B cell (primary cell): ENCODE measurements at regions not wholly inside any gene's neighbourhood (a gene's known extent, or its start where the extent isn't known, plus 50 kb on each side); places are given as distances from the start of the nearest gene placed in this dataset.

Experiments used
- ATAC-seq: fragments of 200-7000 bp; cut with Tn5 transposase; one replicate; pipeline ENCODE4 v1.10.0; 2021; ENCODE audit warnings: low read depth, mild to moderate bottlenecking, moderate number of reproducible peaks, moderate library complexity
- CTCF ChIA-PET: fragments of 350-600 bp; sonication (Branson Sonifier 250); formaldehyde crosslinking; loops from one replicate; lab custom pipeline; 2021; ENCODE audit warnings: antibody characterized with exemption, inconsistent platforms; lab: Charles Lee
- POLR2A ChIA-PET: fragments of 350-600 bp; sonication (Branson Sonifier 250); formaldehyde crosslinking; loops from one replicate; lab custom pipeline; 2021; ENCODE audit warnings: antibody characterized with exemption; lab: Charles Lee
- DNase-seq: peaks from one replicate; pipeline ENCODE4 v3.0.0; 2013
- H2AFZ ChIP-seq: 2 replicates; pipeline ENCODE4 v1.6.1; 2012; ENCODE audit warnings: mild to moderate bottlenecking, low read depth, low read length; ENCODE audit not compliant: insufficient read depth, poor library complexity, severe bottlenecking
- H3K27ac ChIP-seq, 2 donors: 1 replicate in 1 of 2; 2 replicates in 1 of 2; pipeline ENCODE4 v1.5.1; 2012 to 2013; ENCODE audit warnings: low read length in 2 of 2, mild to moderate bottlenecking in 2 of 2, moderate library complexity in 1 of 2
- H3K27me3 ChIP-seq, 4 experiments: fragments of 200-600 bp in 1 of 4; sonication (generic) in 1 of 4; replicated peaks in 1 of 4; 1 replicate in 2 of 4; 2 replicates in 2 of 4; pipeline versions ENCODE4 v1.6.1 to v1.7.0; 2013 to 2016; ENCODE audit warnings: low read length in 3 of 4, mild to moderate bottlenecking in 2 of 4, mixed read lengths in 1 of 4, moderate library complexity in 1 of 4; ENCODE audit not compliant: insufficient read depth in 4 of 4, control insufficient read depth in 3 of 4; ENCODE audit errors: control extremely low read depth in 1 of 4
- H3K36me3 ChIP-seq, 2 experiments: replicated peaks in 1 of 2; 1 replicate in 1 of 2; 2 replicates in 1 of 2; pipeline versions ENCODE4 v1.6.1 to v1.7.1; 2013; ENCODE audit warnings: low read length in 1 of 2; ENCODE audit not compliant: insufficient read depth in 2 of 2, control insufficient read depth in 1 of 2; ENCODE audit errors: control extremely low read depth in 1 of 2, extremely low read depth in 1 of 2
- H3K4me1 ChIP-seq, 2 donors: fragments of 200-600 bp in 1 of 2; sonication (generic) in 1 of 2; 1 replicate in 1 of 2; 2 replicates in 1 of 2; pipeline versions ENCODE4 v1.5.1 to v1.6.1; 2013 to 2017; ENCODE audit warnings: low read length in 2 of 2; ENCODE audit not compliant: control insufficient read depth in 2 of 2, insufficient read depth in 2 of 2
- H3K4me2 ChIP-seq: replicated peaks from 2 replicates; pipeline ENCODE3; 2012; ENCODE audit warnings: mild to moderate bottlenecking, low read depth, low read length; ENCODE audit not compliant: poor library complexity, severe bottlenecking
- H3K4me3 ChIP-seq, 5 experiments: fragments of 200-600 bp in 1 of 5; sonication (generic) in 1 of 5; 1 replicate in 3 of 5; 2 replicates in 2 of 5; pipeline versions ENCODE4 v1.5.1 to v1.7.0; 2011 to 2016; ENCODE audit warnings: low read length in 4 of 5, mild to moderate bottlenecking in 4 of 5, low read depth in 2 of 5, control low read depth in 1 of 5, moderate library complexity in 1 of 5; ENCODE audit not compliant: insufficient read depth in 1 of 5; ENCODE audit errors: control extremely low read depth in 1 of 5, extremely low read depth in 1 of 5
- H3K79me2 ChIP-seq: fragments of 200-600 bp; sonication (generic); one replicate; pipeline ENCODE4 v1.6.0; 2016; ENCODE audit warnings: low read length; ENCODE audit not compliant: control insufficient read depth, insufficient read depth
- H3K9ac ChIP-seq: fragments of 200-600 bp; sonication (generic); 2 replicates; pipeline ENCODE4 v1.6.1; 2017; ENCODE audit warnings: mild to moderate bottlenecking, low read length, moderate library complexity
- H3K9me3 ChIP-seq, 3 donors: one replicate each; pipeline versions ENCODE4 v1.6.1 to v1.7.1; 2013; ENCODE audit warnings: low read length in 2 of 3; ENCODE audit not compliant: control insufficient read depth in 2 of 3, insufficient read depth in 1 of 3; ENCODE audit errors: control extremely low read depth in 1 of 3
- H4K20me1 ChIP-seq: 2 replicates; pipeline ENCODE4 v1.6.0; 2012; ENCODE audit warnings: mild to moderate bottlenecking, low read length; ENCODE audit not compliant: insufficient read depth, control insufficient read depth, poor library complexity, severe bottlenecking
- H3K27ac Mint-ChIP-seq: one replicate; pipeline ENCODE4 v1.8.0; 2021; ENCODE audit warnings: mixed read lengths
- H3K27me3 Mint-ChIP-seq: one replicate; pipeline ENCODE4 v1.8.0; 2021; ENCODE audit warnings: mixed read lengths
- H3K4me1 Mint-ChIP-seq: one replicate; pipeline ENCODE4 v1.8.0; 2021; ENCODE audit warnings: mixed read lengths
- H3K4me3 Mint-ChIP-seq: one replicate; pipeline ENCODE4 v1.8.0; 2021; ENCODE audit warnings: mixed read lengths
- H3K9me3 Mint-ChIP-seq: one replicate; pipeline ENCODE4 v1.8.0; 2022; ENCODE audit warnings: mixed read lengths; ENCODE audit not compliant: insufficient read depth
- EZH2 ChIP-seq: IDR thresholded peaks from 2 replicates; pipeline ENCODE4 v1.6.1; 2012; ENCODE audit warnings: borderline replicate concordance, low read depth, mild to moderate bottlenecking, moderate library complexity, low read length; ENCODE audit not compliant: insufficient read depth, poor library complexity, severe bottlenecking
- WGBS: methylation state at CpG from one replicate; pipeline ENCODE4 v1.1.5; 2013; ENCODE audit warnings: missing lambda C conversion rate; ENCODE audit not compliant: insufficient coverage; 5-methylcytosine and 5-hydroxymethylcytosine counted together
- intact Hi-C: fragments of 100-400 bp; cut with micrococcal nuclease; formaldehyde crosslinking; loops from one replicate; pipeline ENCODE4 v1.10.0; 2022
- TF ChIP-seq, protein P1 (sequence below): fragments of 200-600 bp; IDR thresholded peaks from one replicate; pipeline ENCODE4 v1.8.0; 2022; ENCODE audit warnings: antibody characterized with exemption, mild to moderate bottlenecking

DNA sequence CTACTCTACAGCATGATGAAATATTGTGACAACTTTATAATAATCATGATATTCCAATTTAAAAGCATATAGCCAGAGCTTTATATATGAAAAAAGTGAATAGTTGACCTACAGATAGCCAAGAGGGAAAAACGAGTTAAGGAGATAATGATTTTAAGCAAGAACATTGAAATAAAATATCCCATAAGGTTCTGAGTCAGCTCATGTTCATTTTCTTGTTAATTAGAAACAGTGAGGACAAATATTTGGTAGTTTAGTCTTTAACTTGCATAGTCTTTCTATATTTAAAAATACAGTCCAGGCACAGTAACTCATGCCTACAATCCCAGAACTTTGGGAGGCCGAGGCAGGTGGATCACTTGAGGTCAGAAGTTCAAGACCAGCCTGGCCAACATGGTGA is 55.8 kb upstream of the CDH6 start:
- Histone ChIP-seq H4K20me1 (no peaks in the 10 kb centered on the region), H3K4me2 (no peak overlapping the region), H3K79me2 (no peaks in the 10 kb centered on the region), H3K27me3 (no peaks in the 10 kb centered on the region), H3K4me1 (no peaks in the 10 kb centered on the region), H2AFZ (no peak overlapping the region), H3K27ac (no peak overlapping the region), H3K9me3 (no peaks in the 10 kb centered on the region), H3K4me3 (no peak overlapping the region), H3K36me3 (no peaks in the 10 kb centered on the region), H3K9ac (no peak overlapping the region)
- no peaks in the 10 kb centered on the region for H3K4me1 Mint-ChIP-seq
- no peak for TF ChIP-seq EZH2
- TF ChIP-seq, protein P1, sequence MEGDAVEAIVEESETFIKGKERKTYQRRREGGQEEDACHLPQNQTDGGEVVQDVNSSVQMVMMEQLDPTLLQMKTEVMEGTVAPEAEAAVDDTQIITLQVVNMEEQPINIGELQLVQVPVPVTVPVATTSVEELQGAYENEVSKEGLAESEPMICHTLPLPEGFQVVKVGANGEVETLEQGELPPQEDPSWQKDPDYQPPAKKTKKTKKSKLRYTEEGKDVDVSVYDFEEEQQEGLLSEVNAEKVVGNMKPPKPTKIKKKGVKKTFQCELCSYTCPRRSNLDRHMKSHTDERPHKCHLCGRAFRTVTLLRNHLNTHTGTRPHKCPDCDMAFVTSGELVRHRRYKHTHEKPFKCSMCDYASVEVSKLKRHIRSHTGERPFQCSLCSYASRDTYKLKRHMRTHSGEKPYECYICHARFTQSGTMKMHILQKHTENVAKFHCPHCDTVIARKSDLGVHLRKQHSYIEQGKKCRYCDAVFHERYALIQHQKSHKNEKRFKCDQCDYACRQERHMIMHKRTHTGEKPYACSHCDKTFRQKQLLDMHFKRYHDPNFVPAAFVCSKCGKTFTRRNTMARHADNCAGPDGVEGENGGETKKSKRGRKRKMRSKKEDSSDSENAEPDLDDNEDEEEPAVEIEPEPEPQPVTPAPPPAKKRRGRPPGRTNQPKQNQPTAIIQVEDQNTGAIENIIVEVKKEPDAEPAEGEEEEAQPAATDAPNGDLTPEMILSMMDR = no peak
- peaks cover 3% of the 10 kb centered on the region for H3K9me3 Mint-ChIP-seq
- DNase-seq = no peak
- H3K27ac Mint-ChIP-seq = no peak overlapping the region
- ATAC-seq = no peak
- ChIA-PET POLR2A (no interaction called here), CTCF (no interaction called here)
- WGBS = 50% methylated on average over 1 of the region's 2 CpGs
- no peaks in the 10 kb centered on the region for H3K27me3 Mint-ChIP-seq
- H3K4me3 Mint-ChIP-seq = no peak overlapping the region
- intact Hi-C loops = no loop called here

GRCh38 chr5:31135542-31135941 is 57.9 kb upstream of the CDH6 start:
- H3K4me2 ChIP-seq = no peak overlapping the region
- H3K4me3 ChIP-seq = no peak overlapping the region
- no peaks in the 10 kb centered on the region for H3K4me1 ChIP-seq
- H3K9me3 Mint-ChIP-seq = peaks cover 3% of the 10 kb centered on the region
- TF ChIP-seq EZH2 = no peak
- TF ChIP-seq, protein P1 = no peak
- H3K36me3 ChIP-seq = no peaks in the 10 kb centered on the region
- ChIA-PET POLR2A (no interaction called here), CTCF (no interaction called here)
- no peak overlapping the region for H2AFZ ChIP-seq
- H3K27ac Mint-ChIP-seq = no peak overlapping the region
- H3K27ac ChIP-seq = no peak overlapping the region
- ATAC-seq = no peak
- H3K4me3 Mint-ChIP-seq = no peak overlapping the region
- H3K27me3 ChIP-seq = no peaks in the 10 kb centered on the region
- DNase-seq = no peak
- no peaks in the 10 kb centered on the region for H3K79me2 ChIP-seq
- no peaks in the 10 kb centered on the region for H3K4me1 Mint-ChIP-seq
- intact Hi-C loops = no loop called here
- H3K27me3 Mint-ChIP-seq = no peaks in the 10 kb centered on the region
- 100% methylated on average over 1 of the region's 5 CpGs for WGBS
- no peaks in the 10 kb centered on the region for H3K9me3 ChIP-seq
- no peaks in the 10 kb centered on the region for H4K20me1 ChIP-seq
- H3K9ac ChIP-seq = no peak overlapping the region
